ENCODE measurements at regions not wholly inside any gene's neighbourhood (a gene's known extent, or its start where the extent isn't known, plus 50 kb on each side); places are given as distances from the start of the nearest gene placed in this dataset.
"Not testable (repeated sequence)": the region's sequence is repeated elsewhere in the genome, so short reads cannot be mapped to it uniquely, and the experiment has no call there.

DNA sequence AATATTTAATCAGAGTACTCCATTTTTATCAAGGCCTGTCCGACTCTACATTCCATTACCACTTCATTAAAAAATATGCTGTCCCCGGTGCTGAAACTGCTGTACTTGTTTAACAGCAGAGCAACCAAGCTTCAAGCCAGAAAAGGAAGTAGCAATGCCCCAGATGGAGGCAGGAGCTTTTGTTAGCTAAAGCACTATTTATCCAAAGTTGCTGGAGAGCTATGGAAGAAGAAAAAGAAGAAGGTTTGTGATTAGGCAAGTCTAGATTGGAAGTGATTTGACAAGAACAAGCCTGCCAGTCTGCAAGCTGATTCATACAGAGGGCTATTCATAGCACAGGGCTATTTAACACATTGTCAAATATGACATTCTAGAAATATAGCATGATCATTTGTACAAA is 160.9 kb upstream of the SPTLC3 start:
- no peak for DNase-seq

DNA sequence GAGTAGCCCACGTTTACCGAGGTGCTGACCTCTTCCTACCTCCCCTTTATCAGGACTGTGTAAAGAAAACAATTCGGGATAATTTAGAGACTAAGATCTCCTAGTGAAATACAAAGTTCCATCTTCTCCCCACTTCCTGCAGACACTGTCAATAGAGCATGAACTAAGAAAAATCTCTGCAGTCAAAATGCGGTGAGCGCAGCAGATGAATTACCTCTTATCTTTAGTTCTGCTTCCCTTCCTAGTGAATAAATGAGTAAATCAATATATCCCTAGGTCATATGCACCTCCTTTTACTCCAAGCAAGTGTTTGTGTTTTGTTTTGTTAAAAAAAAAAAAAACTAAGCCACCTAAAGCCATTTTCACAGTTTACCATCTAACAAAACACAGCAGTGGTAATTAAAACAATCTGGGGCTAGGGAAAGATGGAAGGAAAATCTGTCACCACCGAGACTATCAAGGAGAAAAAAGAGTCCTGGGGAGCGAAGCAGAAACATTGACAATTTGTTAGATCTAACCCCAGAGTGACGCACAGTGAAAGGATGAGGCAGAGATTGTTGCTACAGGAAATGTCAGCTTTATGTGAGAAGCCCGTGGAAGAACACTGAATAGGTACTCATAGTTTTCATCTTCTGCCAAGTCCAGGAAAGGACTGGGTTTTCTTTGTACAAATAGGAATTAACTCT is 159.4 kb upstream of the SPTLC3 start:
- no peak for DNase-seq

DNA sequence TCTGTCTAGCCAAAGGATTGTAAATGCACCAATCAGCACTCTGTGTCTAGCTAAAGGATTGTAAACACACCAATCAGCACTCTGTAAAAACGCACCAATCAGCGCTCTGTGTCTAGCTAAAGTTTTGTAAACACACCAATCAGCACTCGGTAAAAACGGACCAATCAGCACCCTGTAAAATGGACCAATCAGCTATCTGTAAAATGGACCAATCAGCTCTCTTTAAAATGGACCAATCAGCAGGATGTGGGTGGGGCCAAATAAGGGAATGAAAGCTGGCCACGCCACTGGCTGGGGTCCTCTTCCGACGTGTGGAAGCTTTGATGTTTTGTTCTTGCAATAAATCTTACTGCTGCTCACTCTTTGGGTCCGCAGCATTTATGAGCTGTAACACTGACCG is 151.1 kb upstream of the SPTLC3 start:
- not testable (repeated sequence) for DNase-seq

DNA sequence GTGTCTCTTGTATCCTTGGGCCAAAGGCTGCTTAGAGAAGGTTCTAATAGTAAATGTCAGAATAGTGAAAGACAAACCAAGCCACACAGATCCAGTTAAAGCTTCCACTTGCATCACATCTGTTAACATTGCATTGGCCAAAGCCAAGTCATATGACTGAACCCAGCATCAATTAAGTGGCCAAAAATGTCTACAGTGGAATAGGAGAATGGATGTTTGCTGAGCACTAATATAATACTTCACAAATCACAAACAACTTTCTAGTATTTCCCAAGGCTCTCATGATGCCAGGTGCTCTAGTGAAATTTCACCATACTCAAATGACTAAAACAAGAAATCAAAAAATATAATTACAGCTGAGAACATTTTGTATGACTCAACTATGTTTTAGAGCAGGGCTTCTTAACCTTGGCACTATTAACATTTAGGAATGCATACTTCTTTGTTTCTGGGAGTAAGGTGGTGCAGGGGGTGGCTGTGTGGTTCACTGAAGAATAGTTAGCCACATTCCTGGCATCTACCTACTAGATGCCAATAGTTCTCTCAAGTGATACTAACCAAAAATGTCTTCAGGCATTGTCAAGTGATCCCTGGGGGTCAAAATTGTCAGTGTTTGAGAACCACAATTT is 148.0 kb upstream of the SPTLC3 start:
- DNase-seq, result no peak

DNA sequence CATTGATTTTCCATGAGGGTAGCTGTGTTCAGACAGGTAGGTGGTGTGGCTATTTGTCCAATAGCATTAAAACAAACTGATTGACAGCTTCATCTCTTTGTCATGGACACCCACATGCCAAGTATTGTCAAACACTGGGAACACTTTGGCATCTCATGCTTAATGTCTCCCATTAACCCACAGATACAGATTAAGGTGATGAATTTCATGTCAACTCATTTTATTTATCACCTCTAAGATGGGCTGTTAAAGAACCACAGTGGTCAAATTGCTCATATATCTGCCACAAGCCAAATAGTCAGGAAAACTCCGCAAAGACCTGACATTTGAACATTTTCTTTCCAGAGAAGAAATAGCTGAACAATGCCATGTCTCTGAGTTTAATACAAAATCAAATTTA is 139.1 kb upstream of the SPTLC3 start:
- no peak for DNase-seq

DNA sequence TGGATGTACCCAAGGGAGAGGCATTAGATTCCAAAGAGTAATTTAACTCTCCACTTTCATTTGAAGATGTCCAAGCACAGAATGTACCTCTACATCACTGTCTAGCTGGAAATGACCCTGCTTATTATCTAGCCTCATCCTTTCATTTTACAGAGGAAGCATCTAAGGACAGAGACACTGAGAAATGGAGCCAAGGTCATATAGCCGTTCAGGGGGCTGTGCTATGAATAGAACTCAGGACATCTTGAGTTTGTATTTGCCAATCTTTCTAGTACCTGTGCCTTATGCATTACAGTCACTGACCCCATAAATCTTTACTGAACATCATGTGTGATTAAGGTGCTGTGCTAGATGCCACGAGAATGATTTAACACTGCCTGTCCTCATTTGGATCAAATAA is 138.2 kb upstream of the SPTLC3 start:
- no peak for DNase-seq

DNA sequence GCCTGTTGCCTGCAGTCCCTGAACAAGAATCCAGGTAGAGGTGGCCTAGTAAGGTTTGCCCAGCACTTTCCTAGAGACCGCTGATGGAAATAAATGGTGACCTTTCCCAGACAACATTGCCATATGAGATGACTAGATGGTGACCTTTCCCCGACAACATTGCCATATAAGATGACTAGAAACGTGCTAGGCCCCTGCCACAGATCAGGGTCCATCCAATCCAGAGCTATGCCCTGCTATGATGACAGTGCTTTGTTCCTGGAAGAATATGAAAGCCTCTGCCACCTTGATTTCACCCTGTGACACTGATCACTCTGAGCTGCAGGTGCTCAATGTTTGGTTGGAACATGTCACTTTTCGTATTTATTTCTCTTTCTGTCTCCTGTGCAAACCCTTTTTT is 133.8 kb upstream of the SPTLC3 start:
- no peak for DNase-seq

DNA sequence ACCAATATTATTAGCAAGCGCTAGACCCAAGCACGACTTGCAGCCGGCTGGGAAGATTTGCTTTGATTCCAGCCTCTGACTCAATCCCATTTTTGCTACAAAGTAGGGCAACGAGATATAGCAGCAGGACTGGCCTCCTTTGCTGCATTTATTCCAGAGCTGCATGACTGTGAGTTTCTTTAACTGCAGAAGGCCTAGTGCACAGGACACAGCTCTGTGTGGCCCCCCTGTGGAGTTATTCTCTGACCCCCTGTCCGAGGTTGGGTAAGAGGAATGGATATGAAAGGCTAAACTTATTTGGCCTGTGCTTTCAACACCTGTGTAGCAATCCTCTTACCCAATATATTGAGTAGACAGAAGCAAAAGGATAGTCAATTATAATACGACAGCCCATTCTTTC is 133.3 kb upstream of the SPTLC3 start:
- DNase-seq, result no peak

DNA sequence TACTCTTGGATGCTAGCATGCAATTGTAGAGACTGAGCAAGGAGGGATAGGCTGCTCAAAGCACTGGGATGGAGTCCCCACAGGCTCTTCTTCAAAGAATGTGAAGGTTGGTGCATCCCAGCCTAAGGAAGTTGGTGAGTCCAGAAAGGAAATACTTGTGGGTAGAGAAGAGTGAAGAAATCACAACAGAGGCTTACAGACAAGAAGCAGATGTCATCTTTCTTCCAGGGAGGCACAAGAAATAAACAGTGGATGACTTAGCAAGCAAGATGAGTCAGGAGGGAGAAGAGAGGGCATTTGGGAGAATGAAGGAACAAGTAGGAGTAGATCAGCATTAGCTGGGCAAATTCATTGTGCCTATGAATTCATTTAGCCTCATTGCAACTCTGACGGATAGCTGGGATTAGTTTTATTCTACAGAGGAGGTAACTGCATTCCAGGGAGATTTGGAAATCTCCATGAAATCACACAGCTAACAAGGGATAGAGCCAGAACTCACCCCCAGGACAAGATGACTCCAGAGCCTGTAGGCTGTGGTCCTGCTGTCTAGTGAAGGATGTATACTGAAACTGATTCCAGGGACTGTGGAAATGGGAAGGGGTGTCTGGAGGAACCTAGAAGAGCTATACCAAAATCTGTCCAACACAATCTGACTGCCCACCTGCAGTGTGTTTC is 125.8 kb upstream of the SPTLC3 start:
- DNase-seq, result no peak

DNA sequence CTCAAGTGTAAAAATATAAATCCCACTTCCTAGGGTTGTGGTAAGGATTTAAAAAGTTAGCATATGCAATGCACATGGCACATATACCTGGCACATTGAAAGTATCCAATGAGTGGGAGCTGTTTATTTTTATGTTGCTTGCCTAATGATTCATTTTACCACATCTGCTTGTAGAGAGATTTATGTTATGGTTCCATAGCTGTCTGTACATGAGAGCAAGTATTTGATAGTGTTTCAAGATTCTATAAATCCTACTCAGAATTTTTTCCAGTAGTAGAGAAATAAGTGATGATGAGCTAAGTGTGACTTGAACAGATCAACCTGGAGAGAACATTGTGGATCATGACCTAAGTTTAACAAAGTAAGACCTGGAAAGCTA is 125.3 kb upstream of the SPTLC3 start:
- DNase-seq, result no peak

DNA sequence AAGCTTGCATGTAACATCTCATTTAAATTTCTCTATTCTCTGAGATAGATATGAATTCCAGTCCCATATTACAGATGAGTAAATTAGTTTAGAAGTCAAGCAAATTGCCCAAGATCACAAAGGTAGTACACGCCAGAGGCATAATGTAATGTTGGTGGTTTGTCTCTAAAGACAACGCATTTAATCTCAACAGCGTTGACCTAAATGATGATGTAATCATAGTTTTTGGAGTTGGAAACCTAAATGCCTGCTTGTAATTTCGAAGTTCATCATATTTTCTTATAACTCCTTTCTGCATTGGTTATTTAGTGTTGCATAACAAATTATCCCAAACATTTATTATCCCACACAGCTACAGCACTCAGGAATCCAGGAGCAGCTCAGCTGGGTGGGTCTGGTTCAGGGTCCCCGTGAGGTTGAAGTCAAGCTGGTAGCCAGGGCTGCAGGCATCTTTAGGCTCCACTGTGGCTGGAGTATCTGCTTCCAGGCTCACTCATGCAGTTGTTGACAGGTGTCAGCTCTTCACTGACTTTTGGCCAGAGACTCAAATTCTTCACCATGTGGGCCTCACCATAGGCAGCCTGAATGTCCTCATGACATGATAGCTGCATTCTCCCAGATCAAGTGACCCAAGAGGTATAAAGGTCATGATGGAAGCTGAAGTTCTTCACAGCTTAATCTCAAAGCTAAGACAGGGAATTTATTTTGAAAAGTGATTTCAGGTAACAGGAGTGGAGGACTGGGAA is 122.0 kb upstream of the SPTLC3 start:
- DNase-seq, result no peak

DNA sequence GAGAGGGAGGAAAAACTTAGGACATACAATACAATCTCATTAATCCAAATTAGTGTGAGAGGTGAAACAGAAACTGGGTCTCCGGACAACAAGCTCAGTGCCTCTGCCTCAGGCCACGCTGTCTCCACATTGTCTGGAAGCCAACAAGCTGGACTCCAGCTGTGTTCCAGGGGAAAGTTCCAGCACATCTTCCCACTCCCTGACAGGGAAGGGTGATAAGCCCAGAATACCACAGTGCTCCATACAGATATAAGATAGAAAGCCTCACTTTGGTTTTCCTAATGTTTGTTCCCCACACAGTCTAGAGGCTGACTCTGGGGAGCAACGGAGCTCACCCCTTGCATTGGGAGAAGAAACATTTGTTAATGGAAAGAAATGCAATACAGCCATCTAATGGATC is 117.1 kb upstream of the SPTLC3 start:
- DNase-seq, result no peak

DNA sequence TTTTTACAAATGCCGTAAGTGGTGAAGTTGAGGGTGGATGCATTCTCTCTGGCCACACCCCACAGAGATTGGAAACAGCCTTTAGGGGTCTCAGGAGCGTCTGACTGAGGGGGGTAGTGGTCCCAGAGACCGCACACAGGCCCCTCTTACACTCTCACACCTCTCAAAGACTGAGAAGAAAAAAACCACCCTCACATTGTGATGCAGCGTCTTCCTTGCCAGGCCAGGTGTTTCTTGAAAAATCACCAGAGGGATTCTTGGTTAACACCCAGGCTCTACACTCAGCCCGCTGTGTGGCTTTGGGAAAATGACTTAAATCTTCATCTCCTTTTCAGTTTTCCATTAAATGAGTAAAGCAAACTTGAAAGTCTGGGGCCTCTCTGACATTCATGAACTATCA is 115.8 kb upstream of the SPTLC3 start:
- no peak for DNase-seq

DNA sequence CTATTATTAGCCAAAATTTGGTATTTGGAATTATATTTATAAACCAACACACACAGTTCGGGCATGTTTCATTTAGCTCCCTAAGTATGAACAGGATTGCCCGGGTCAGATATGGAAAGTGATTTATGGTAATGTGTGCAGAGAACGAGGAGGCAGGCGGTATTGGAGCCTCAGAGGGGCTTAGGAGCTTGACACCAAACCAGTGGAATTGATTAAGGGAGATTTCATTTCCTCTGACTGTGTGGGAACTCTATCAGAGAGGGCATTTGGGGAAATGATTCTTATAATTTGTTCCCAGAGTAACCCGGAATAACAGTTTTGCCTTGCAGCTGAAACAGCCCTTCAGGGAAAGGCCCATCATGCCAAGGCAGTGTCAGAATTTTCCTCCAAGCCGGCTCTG is 115.1 kb upstream of the SPTLC3 start:
- DNase-seq, result no peak

DNA sequence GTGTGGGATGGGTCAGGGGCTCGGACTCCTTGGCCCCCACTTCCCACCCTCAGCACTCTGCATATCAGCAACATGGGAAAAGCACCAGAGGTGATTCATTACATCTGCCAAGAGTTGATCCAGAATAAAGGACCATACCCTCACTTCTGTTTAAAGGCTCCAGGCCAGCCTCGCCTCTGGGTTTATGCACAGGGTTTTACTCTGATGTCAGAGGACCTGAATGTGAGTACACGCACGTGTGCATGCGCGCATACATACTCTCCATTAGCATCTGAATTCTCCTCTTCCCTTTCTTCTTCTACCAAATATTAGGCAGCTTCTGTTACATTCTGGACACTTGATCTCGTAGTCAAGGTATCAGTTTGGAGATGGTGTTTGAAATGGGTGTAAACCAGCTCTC is 114.7 kb upstream of the SPTLC3 start:
- DNase-seq, result no peak

DNA sequence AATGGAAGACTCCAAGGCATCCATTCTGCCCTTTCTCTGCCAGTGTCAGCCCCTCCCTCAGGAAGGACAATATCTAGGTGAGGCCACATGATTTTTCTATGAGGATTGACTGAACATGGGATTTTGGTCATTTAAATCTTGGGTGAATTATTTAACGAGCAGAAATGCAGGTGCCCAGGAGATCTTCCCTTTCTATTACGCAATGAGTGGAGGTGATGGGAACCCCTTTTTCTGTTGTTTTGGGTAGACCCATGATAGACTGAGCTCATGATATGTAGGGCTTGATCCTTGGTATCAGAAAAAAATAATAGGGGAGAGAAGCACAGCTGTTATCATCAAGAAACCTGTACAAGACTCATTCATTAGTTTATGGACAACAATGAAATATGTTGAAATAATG is 112.6 kb upstream of the SPTLC3 start:
- no peak for DNase-seq

DNA sequence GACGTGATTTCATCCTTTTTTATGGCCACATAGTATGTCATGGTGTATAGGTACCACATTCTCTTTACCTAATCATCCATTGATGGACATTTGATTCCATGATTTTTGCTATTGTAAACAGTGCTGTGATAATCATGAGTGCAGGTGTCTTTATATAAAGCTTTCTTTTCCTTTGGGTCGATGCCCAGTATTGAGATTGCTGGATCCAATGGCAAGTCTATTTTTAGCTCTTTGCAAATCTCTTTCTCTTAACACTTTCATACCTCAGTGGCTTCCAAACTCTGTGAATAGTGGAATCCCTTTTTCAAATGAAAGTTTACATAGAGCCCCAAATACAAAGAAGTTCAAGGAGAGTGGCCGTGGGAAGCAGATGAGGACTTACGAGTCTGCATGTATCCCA is 105.8 kb upstream of the SPTLC3 start:
- peak; percentile 0 to 38 for DNase-seq

DNA sequence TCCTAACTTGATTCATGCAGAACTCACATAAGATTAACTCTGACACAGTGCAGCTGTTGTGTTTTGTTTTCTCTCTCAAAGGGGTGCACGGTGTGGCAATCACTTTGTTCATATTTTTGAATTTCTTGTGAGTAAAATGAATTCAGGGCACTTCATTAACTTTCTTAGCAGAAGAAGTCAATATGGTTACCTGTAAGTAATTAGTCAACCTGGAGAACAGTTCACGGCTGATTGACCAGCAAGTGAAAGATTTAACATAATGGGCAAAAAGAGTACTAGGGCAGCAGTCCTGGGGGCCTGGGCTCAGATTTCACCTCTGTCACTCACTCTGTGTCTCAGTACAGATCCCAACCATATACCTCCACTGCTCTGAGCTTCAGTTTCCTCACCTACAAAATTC is 102.4 kb upstream of the SPTLC3 start:
- no peak for DNase-seq

DNA sequence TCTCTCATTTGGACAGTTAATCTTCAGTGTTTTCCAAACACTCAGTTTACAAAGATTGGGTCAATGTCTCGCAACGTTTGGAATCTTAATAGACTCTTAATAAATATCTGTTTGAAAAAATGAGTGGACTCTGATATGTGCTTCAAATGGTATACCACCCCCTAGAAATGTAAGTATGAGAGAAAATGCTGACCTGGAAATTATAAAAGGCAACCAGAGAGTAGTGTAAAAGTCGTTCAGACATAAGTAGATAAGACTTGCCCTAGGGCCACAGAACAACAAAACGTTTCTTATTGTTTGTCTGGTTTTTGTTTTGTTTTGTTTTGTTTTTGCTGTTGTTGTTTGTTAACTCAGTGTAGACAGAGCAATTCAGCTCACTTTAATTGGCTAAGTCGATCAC is 97.4 kb upstream of the SPTLC3 start:
- no peak for DNase-seq

DNA sequence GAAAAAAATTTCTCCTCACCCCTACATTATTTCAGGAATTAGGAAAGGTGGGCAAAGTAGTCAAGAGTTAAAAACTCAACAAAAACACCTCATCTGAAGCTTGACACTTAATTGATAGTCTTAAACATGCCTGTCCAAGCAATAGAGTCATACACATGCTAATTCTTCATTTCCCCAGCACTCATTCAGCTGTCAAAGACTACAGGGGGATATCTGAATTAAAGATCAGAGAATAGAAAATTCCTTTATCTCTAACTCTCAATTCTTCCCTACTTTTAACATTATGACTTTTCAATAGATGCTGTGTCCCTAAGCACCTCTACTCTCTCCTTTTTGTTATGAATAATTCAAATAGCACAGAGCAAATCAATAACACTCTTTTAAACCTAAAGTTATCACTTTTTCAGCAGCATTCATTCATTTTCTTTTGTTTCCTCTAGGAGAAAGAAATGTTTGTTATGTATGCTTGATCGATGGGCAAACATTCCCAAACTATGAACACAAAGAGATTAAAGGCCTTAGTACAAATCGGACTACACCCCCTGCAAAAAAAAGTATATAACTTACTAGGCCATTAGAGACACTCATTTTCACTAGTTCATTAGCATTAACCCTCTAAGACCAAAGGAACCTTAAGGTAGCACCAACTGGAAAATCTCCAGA is 94.9 kb upstream of the SPTLC3 start:
- DNase-seq, result no peak

DNA sequence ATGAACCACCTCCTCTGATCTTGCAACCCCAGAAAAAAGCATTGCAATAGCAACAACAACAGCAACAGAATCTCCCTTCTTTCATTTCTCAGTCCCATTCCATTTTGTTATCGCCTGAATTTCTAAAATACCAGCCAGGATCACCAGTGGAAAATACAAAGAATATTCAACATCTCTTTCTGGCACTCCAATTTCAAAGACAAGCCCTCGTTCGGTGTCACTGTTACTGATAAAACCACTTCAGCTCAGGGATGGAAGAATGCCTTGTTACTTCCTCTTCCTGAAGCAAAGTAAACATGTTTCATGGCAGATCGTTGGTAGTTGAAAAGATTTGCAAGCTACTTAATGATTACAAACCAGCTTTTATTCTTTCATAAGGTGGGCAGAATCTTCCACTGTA is 94.0 kb upstream of the SPTLC3 start:
- DNase-seq, result no peak

DNA sequence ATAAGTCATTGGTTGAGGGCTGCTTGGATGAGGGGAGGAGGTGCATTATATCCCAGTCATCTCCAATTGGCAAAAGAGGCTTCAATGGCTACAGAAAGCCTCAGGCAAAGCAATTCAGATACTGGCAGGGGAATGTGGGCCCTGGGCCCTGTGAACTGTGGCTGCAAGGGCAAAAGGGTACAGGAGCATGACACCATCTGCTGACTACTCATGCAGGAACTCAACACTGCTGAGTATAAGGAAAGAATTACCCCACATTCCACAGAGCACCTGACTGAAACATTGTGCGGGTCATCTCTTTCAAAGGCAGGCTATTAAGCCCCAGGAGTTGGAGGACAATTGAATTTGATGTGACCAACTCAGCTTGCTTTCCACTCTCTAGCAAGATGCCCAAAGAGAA is 92.1 kb upstream of the SPTLC3 start:
- DNase-seq, result no peak

DNA sequence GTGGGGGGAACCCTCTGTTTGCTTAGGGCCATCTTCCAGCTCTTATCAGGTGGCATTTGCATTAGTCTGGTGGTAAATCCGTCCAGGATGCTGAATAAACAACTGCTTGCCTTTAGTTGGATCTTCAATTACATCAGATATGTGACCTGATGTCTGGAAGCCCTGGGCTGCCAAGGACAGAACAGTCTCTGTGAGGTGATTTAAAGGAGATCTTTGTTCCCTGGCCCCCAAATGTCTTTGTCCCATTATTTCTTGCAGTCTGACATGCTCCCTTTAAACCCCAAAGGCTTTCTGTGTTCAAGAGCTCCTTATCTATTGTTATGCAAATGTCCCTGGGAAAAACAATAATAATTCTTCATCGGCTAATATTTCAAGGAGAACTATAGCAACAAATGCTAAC is 84.6 kb upstream of the SPTLC3 start:
- DNase-seq, result no peak
